OCI-LY1 (cell line): ENCODE measurements at regions not wholly inside any gene's neighbourhood (a gene's known extent, or its start where the extent isn't known, plus 50 kb on each side); places are given as distances from the start of the nearest gene placed in this dataset.

ENCODE experiments used
- EZH2 ChIP-seq: fragments of 200-600 bp; sonication (generic), shearing (Covaris generic); IDR thresholded peaks from 2 replicates; pipeline ENCODE4 v1.8.0; 2017; ENCODE audit warnings: borderline replicate concordance, mixed run types, mild to moderate bottlenecking, antibody characterized with exemption, low read length, moderate library complexity, mixed read lengths
- TF ChIP-seq, protein P1 (sequence below): fragments of 200-600 bp; sonication (generic), shearing (Covaris generic); IDR thresholded peaks from 2 replicates; pipeline ENCODE4 v1.5.1; 2017; ENCODE audit warnings: mild to moderate bottlenecking, antibody characterized with exemption, low read length, moderate library complexity, mixed read lengths

DNA sequence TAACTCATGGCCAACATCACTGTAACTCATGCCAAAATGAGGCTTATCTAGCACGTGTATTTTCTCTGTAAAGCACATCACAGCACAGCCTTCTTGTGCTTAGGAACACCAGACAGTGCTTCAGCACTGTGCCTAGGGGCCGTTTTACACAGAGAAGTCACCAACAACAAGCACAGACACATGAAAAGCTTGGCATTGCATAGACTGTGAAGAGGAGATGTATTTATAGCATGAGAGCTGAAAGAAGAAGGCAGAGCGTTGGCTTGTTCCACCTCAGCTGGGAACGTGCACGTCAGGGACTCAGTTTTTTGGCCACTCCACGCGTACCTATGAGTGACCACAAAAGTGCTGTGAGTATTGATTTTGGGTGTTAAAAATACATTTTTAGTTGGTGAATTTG, 116.3 kb upstream of the SFRP2 start:
- TF ChIP-seq, protein P1, sequence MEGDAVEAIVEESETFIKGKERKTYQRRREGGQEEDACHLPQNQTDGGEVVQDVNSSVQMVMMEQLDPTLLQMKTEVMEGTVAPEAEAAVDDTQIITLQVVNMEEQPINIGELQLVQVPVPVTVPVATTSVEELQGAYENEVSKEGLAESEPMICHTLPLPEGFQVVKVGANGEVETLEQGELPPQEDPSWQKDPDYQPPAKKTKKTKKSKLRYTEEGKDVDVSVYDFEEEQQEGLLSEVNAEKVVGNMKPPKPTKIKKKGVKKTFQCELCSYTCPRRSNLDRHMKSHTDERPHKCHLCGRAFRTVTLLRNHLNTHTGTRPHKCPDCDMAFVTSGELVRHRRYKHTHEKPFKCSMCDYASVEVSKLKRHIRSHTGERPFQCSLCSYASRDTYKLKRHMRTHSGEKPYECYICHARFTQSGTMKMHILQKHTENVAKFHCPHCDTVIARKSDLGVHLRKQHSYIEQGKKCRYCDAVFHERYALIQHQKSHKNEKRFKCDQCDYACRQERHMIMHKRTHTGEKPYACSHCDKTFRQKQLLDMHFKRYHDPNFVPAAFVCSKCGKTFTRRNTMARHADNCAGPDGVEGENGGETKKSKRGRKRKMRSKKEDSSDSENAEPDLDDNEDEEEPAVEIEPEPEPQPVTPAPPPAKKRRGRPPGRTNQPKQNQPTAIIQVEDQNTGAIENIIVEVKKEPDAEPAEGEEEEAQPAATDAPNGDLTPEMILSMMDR, result no peak
- TF ChIP-seq EZH2, result no peak
